ENCODE measurements at regions not wholly inside any gene's neighbourhood (a gene's known extent, or its start where the extent isn't known, plus 50 kb on each side); places are given as distances from the start of the nearest gene placed in this dataset.
"Not testable (repeated sequence)": the region's sequence is repeated elsewhere in the genome, so short reads cannot be mapped to it uniquely, and the experiment has no call there.

DNA sequence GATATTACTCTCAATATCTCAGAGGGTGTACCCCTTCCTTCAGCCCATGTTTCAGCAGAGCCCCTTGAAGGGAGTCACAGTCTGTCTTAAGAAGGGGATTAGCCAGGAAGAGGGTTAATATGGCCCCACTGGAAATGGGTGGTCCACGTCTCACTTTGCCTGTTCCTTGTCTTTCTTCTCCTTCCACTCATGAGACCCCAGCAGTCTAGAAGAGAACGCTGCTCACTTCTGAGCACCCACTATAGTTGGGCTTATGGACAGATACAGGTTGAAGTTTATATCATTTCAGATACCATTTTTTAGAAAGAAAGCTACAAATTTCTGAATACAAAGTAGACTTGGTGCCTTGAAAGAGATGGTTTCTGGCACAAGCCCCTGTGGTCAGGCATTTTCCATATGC is 139.3 kb upstream of the API5 start:
- Histone ChIP-seq H2AFZ (ENCODE audit: low read depth, low read length) (no peak overlapping the region), H3K4me3 (ENCODE audit: low read length) (no peak overlapping the region), H3K9me3 (ENCODE audit: low read length) (no peaks in the 10 kb centered on the region), H3K27me3 (ENCODE audit: insufficient read depth, low read length) (no peaks in the 10 kb centered on the region), H3K36me3 (ENCODE audit: insufficient read depth, low read length) (no peaks in the 10 kb centered on the region), H3K4me1 (ENCODE audit: insufficient read depth, low read length) (no peaks in the 10 kb centered on the region)

DNA sequence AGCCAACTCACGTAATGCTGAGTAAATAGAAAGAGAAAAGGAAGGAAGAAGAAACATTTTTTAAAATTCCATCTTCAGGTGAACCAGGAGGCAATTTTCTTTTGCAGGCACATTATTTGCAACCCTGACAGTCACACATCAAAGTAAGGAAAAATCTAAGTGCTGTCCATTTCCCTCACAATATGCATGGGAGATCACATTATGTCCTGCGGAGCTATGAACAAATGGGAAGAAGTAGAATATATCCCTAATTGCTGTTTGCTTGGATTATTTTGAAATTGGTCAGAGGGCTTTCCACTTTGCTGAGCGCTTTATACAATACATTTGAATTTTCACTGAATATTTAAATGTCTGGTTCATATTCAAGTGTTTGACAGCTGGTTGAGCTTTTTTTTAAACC is 133.8 kb upstream of the API5 start:
- H3K9me3 ChIP-seq (ENCODE audit: low read length) = no peaks in the 10 kb centered on the region
- H3K4me1 ChIP-seq (ENCODE audit: insufficient read depth, low read length) = no peaks in the 10 kb centered on the region
- H3K27me3 ChIP-seq (ENCODE audit: insufficient read depth, low read length) = no peaks in the 10 kb centered on the region
- no peak overlapping the region for H3K4me3 ChIP-seq (ENCODE audit: low read length)
- no peak overlapping the region for H2AFZ ChIP-seq (ENCODE audit: low read depth, low read length)
- no peaks in the 10 kb centered on the region for H3K36me3 ChIP-seq (ENCODE audit: insufficient read depth, low read length)

DNA sequence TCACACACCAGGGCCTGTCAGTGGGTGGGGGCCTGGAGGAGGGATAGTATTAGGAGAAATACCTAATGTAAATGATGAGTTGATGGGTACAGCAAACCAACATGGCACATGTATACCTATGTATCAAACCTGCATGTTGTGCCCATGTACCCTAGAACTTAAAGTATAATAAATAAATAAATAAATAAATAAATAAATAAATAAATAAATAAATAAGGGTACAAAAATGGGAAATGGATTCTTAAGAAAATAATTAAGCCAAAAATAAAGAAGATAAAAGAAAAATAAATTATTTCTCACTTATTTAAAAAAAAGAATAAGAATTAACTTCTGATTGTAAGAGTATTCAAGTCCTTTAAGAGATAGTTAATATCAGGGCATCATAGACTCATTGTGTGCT is 117.3 kb upstream of the API5 start:
- H3K36me3 ChIP-seq (ENCODE audit: insufficient read depth, low read length); H3K27me3 ChIP-seq (ENCODE audit: insufficient read depth, low read length); H3K4me1 ChIP-seq (ENCODE audit: insufficient read depth, low read length); H3K9me3 ChIP-seq (ENCODE audit: low read length); H2AFZ ChIP-seq (ENCODE audit: low read depth, low read length); H3K4me3 ChIP-seq (ENCODE audit: low read length): not testable (repeated sequence)

DNA sequence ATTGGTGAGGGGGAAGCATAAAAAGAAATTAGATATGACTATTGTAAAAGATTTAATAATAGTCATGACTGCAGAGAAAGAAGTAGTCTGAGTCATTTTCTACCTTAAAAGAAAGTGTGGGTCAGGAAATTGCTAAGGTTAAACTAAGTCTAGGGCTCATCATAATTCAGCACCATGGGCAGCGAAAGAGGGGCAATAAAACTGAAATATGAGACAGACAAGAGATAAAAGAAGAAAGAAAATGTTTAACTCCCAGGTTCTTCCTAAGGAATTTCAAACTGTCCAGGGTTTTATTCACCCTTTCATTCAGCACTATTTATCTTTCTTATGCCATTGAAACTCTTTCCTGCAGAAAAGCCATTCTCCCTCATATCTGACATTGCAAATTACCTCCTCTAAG is 114.4 kb upstream of the API5 start:
- no peak overlapping the region for H3K4me3 ChIP-seq (ENCODE audit: low read length)
- H3K9me3 ChIP-seq (ENCODE audit: low read length) = no peaks in the 10 kb centered on the region
- no peak overlapping the region for H2AFZ ChIP-seq (ENCODE audit: low read depth, low read length)
- H3K27me3 ChIP-seq (ENCODE audit: insufficient read depth, low read length) = no peaks in the 10 kb centered on the region
- no peaks in the 10 kb centered on the region for H3K4me1 ChIP-seq (ENCODE audit: insufficient read depth, low read length)
- H3K36me3 ChIP-seq (ENCODE audit: insufficient read depth, low read length) = no peaks in the 10 kb centered on the region

DNA sequence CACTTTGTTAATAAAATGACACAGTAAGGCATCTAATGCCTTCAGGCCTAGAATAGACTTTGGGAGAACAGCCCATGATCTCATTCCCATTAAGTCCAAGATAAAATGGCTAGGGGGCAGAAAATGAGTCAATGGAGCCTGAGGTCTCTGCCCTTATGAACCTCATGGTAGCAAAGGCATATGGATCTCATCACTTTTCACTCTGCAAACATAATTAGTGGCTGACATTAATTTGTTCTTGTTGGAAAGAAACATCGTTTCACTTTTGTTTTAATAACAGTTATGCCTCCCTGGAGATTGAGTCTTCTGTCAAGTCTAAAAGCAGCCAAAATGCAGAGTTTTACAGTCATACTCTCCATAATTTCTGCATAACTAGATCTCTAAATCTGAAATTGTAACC is 111.8 kb upstream of the API5 start:
- Histone ChIP-seq H2AFZ (ENCODE audit: low read depth, low read length) (no peak overlapping the region), H3K36me3 (ENCODE audit: insufficient read depth, low read length) (no peaks in the 10 kb centered on the region), H3K9me3 (ENCODE audit: low read length) (no peaks in the 10 kb centered on the region), H3K4me1 (ENCODE audit: insufficient read depth, low read length) (no peaks in the 10 kb centered on the region), H3K4me3 (ENCODE audit: low read length) (no peak overlapping the region), H3K27me3 (ENCODE audit: insufficient read depth, low read length) (no peaks in the 10 kb centered on the region)

DNA sequence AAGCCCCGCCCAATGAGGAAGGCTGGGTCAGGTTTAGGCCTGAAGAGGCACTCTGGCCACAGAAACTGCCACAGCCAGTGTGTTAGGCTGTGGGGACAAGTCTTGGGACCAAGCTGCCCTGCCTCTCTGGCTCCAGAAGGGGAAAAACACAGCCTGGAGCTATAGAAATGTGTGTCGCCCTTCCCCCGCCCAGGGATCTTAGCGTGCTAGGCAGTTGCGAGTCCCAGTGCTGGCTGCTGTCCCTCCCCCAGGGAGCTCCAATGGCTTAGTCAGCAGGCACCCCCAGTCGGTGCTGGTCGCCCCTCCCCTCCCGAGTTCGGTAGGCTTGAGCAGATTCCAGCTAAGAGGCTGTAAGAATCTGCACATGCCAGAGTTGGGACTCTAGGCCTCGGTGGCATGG is 99.5 kb upstream of the API5 start:
- Histone ChIP-seq H3K9me3 (ENCODE audit: low read length) (no peaks in the 10 kb centered on the region), H3K4me1 (ENCODE audit: insufficient read depth, low read length) (no peaks in the 10 kb centered on the region), H3K27me3 (ENCODE audit: insufficient read depth, low read length) (no peaks in the 10 kb centered on the region), H2AFZ (ENCODE audit: low read depth, low read length) (no peak overlapping the region), H3K36me3 (ENCODE audit: insufficient read depth, low read length) (no peaks in the 10 kb centered on the region), H3K4me3 (ENCODE audit: low read length) (no peak overlapping the region)

DNA sequence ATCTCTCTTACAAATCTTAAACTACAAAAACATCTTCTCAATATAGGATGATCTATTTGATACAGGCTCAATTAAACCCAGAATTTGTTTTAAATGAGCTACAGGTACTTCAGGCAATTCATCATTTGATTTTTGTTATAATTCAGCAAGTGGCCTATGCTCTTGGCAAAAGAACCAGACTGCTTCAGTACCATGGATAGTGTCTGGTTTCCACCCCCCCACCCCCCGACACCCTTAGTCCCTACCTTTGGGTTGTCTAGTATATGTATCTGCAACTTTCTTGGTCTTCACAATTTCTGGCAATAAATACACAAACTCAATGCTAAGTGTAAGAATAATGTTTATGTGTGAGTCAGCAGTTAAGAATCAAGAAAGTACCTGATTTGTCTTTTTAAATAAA is 97.3 kb upstream of the API5 start:
- H3K27me3 ChIP-seq (ENCODE audit: insufficient read depth, low read length) = no peaks in the 10 kb centered on the region

DNA sequence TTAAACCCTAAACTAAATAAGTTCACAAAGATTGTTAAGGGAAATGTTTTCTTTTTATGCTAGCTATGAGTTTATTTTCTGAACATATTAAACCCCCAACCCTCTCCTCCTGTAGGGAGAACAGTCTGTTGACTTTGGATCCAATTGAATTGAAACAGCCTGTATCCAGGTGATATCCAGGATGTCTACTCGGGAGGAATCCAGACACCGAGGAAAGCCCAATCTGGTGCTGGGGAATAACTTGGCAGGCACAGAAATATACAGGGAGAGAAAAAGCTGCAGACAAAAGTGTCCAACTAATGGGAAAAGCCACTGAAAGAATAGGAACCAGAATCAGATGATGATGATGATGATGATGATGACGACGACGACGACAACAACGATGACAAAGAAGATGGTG is 93.9 kb upstream of the API5 start:
- Histone ChIP-seq H3K4me1 (ENCODE audit: insufficient read depth, low read length) (no peaks in the 10 kb centered on the region), H3K4me3 (ENCODE audit: low read length) (no peak overlapping the region), H3K9me3 (ENCODE audit: low read length) (no peaks in the 10 kb centered on the region), H2AFZ (ENCODE audit: low read depth, low read length) (no peak overlapping the region), H3K36me3 (ENCODE audit: insufficient read depth, low read length) (no peaks in the 10 kb centered on the region), H3K27me3 (ENCODE audit: insufficient read depth, low read length) (no peaks in the 10 kb centered on the region)

More for the DNA sequence above, 97.3 kb upstream of the API5 start:
- Histone ChIP-seq H2AFZ (ENCODE audit: low read depth, low read length) (no peak overlapping the region), H3K9me3 (ENCODE audit: low read length) (no peaks in the 10 kb centered on the region), H3K4me1 (ENCODE audit: insufficient read depth, low read length) (no peaks in the 10 kb centered on the region), H3K36me3 (ENCODE audit: insufficient read depth, low read length) (no peaks in the 10 kb centered on the region), H3K4me3 (ENCODE audit: low read length) (no peak overlapping the region)

DNA sequence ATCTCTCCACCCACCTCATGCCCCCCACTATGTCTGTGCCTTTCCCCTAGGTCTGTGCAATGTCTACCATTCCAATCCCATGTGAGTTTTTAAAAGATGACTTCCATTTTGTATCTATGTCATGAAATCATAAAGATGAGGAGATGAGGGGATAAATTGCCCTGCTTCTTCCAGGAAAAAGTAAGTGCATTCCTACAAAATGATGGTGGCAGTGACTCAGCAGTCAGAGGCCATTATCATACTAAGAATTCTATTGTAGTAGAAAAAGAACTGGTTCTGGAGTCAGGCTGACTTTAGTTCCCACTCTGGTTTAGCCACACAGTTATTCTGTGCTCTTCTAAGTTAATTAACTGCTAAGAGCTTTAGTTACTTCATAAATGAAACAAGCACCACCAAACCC is 89.6 kb upstream of the API5 start:
- no peak overlapping the region for H3K4me3 ChIP-seq (ENCODE audit: low read length)
- H3K36me3 ChIP-seq (ENCODE audit: insufficient read depth, low read length) = no peaks in the 10 kb centered on the region
- H3K27me3 ChIP-seq (ENCODE audit: insufficient read depth, low read length) = no peaks in the 10 kb centered on the region
- H2AFZ ChIP-seq (ENCODE audit: low read depth, low read length) = no peak overlapping the region
- no peaks in the 10 kb centered on the region for H3K9me3 ChIP-seq (ENCODE audit: low read length)
- no peaks in the 10 kb centered on the region for H3K4me1 ChIP-seq (ENCODE audit: insufficient read depth, low read length)

DNA sequence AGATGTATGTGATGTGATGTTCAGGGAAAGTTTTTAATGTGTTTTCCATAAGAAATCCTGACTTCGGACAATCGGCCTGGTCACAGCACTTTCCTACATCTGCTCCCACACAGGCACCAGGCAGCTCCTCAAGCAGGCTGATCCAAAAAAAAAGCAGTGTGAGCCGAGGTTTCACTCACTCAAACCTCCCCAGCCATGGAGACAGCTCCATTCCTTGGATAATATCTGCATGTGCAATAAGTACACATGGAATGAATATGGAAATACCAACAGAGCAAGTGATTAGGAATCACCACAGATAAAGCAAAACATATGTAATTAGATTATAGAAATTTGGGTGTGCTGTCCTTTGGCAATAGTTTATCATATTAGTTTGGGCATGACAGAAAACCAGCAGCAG is 88.8 kb upstream of the API5 start:
- Histone ChIP-seq H3K27me3 (ENCODE audit: insufficient read depth, low read length) (no peaks in the 10 kb centered on the region), H3K9me3 (ENCODE audit: low read length) (no peaks in the 10 kb centered on the region), H2AFZ (ENCODE audit: low read depth, low read length) (no peak overlapping the region), H3K4me3 (ENCODE audit: low read length) (no peak overlapping the region), H3K4me1 (ENCODE audit: insufficient read depth, low read length) (no peaks in the 10 kb centered on the region), H3K36me3 (ENCODE audit: insufficient read depth, low read length) (no peaks in the 10 kb centered on the region)

DNA sequence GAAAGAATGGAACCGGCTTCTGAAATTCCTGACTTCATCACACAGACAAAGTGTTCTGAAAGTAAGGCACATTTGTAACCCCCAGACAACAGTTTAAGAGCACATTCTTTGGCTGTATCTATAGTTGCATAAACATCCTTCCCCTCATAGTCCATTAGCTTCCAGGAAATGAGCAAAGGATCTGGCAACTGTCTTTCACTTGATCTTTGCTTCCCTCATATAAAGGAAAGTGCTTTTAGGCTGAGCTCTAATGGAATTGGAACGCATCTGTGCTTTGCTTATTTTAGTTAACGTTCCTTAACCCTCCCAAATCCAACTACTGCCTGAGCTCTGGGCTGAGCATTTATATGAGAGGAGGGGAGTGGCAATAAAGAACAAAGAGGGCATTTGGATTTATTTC is 76.9 kb upstream of the API5 start:
- H2AFZ ChIP-seq (ENCODE audit: low read depth, low read length) = no peak overlapping the region
- H3K27me3 ChIP-seq (ENCODE audit: insufficient read depth, low read length) = no peaks in the 10 kb centered on the region
- no peak overlapping the region for H3K4me3 ChIP-seq (ENCODE audit: low read length)
- H3K4me1 ChIP-seq (ENCODE audit: insufficient read depth, low read length) = no peaks in the 10 kb centered on the region
- H3K36me3 ChIP-seq (ENCODE audit: insufficient read depth, low read length) = no peaks in the 10 kb centered on the region
- H3K9me3 ChIP-seq (ENCODE audit: low read length) = no peaks in the 10 kb centered on the region

DNA sequence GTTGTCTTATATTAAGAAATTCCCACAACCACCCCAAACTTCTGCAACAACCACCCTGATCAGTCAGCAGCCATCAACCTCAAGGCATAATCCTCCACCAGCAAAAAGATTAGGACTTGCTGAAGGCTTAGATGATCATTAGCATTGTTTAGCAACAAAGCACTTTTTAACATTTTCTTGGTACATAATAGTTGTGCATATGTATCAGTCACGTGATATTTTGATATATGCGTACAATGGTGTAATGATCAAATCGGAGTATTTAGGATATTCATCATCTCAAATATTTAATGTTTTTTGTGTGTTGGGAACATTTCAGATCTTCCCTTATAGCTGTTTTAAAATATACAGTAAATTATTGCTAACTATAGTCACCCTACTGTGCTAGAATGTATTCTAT is 73.5 kb upstream of the API5 start:
- H2AFZ ChIP-seq (ENCODE audit: low read depth, low read length) = no peak overlapping the region
- no peaks in the 10 kb centered on the region for H3K9me3 ChIP-seq (ENCODE audit: low read length)
- H3K36me3 ChIP-seq (ENCODE audit: insufficient read depth, low read length) = no peaks in the 10 kb centered on the region
- H3K27me3 ChIP-seq (ENCODE audit: insufficient read depth, low read length) = no peaks in the 10 kb centered on the region
- no peaks in the 10 kb centered on the region for H3K4me1 ChIP-seq (ENCODE audit: insufficient read depth, low read length)
- H3K4me3 ChIP-seq (ENCODE audit: low read length) = no peak overlapping the region

DNA sequence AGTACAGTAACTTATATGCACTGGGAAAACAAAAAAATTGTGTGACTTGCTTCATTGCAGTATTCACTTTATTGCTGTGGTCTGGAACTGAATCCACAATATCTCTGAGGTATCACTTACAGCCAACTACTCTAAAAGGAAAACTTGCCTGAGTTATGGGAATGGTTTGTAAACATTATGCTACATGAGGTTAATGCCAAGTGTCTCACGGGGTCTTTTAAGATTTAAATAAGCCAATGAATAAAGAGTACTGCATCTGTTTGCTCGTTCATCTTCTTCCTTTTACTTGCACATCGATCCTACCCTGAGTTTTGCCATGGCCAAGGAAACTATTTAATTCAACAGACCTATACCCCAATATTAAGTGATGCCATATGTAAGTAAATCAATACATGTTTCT is 72.0 kb upstream of the API5 start:
- no peak overlapping the region for H3K4me3 ChIP-seq (ENCODE audit: low read length)
- H3K27me3 ChIP-seq (ENCODE audit: insufficient read depth, low read length) = peaks cover 2% of the 10 kb centered on the region
- H3K9me3 ChIP-seq (ENCODE audit: low read length) = no peaks in the 10 kb centered on the region
- no peaks in the 10 kb centered on the region for H3K4me1 ChIP-seq (ENCODE audit: insufficient read depth, low read length)
- H2AFZ ChIP-seq (ENCODE audit: low read depth, low read length) = no peak overlapping the region
- no peaks in the 10 kb centered on the region for H3K36me3 ChIP-seq (ENCODE audit: insufficient read depth, low read length)

DNA sequence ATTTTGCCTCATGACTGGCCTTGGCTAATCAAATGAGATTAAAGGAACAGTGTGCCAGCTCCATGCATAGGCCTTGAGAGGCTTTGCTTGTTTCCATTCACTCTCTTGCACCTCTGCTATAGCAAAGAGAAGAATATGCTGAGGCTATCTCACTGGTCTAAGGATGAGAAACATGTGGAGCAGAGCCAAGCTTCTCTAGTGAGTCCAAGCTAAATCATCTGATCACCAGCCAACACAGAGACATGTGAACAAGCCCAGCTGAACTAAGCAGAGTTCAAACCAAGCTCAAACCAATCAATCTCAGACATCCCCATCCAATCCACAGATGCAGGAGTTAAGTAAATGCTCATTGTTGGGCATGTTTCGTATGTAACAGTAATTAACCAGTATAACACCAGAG is 69.4 kb upstream of the API5 start:
- H3K4me1 ChIP-seq (ENCODE audit: insufficient read depth, low read length) = no peaks in the 10 kb centered on the region
- H3K9me3 ChIP-seq (ENCODE audit: low read length) = no peaks in the 10 kb centered on the region

More for the DNA sequence above, 69.4 kb upstream of the API5 start:
- no peak overlapping the region for H2AFZ ChIP-seq (ENCODE audit: low read depth, low read length)
- no peaks in the 10 kb centered on the region for H3K36me3 ChIP-seq (ENCODE audit: insufficient read depth, low read length)
- H3K27me3 ChIP-seq (ENCODE audit: insufficient read depth, low read length) = peaks cover 2% of the 10 kb centered on the region
- no peak overlapping the region for H3K4me3 ChIP-seq (ENCODE audit: low read length)
